ENCODE measurements at regions not wholly inside any gene's neighbourhood (a gene's known extent, or its start where the extent isn't known, plus 50 kb on each side); places are given as distances from the start of the nearest gene placed in this dataset.

DNA sequence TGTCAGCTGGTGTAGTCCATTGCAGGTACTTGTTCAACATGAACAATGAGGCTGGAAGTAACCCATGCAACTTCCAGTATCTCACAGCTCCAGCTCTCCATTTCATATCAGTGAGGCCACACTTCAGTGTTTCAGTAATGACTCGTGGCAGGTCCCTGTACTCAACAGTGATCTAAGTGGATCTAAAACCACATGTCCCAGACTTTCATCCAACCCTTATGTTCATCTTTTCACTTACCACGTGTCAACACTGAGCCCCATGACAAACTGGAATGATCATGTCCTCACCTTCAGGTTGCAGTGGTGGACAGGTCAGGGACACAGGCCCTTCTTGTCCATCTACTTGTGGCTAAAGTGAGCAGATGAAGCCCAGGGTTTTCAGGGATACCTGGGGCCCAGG is 155.0 kb upstream of the GRB10 start:
- Histone ChIP-seq H3K9me3 (ENCODE audit: control insufficient read depth in 4 of 4, insufficient read depth in 3 of 4, low read length in 3 of 4) (peaks cover 0 to 3% (median 0%) of the 10 kb centered on the region in 4 donors), H3K27me3 (ENCODE audit: control insufficient read depth in 3 of 3, insufficient read depth in 3 of 3, low read length in 2 of 3) (no peaks in the 10 kb centered on the region), H3K9ac (ENCODE audit: insufficient read depth in 1 of 2, low read length in 2 of 2) (no peak overlapping the region), H3K27ac (ENCODE audit: low read depth in 1 of 2, low read length in 1 of 2) (no peak overlapping the region), H3K4me3 (no peak overlapping the region), H3K36me3 (ENCODE audit: control insufficient read depth in 4 of 4, insufficient read depth in 4 of 4, low read length in 4 of 4) (no peaks in the 10 kb centered on the region), H3K4me1 (ENCODE audit: control insufficient read depth in 5 of 5, insufficient read depth in 5 of 5, low read length in 5 of 5) (no peaks in the 10 kb centered on the region)
- ATAC-seq (ENCODE audit: insufficient read depth, low FRiP score) = no peak
- no peak for TF ChIP-seq CTCF (IDR thresholded peaks at IDR 0.05; ENCODE audit: control extremely low read depth, extremely low read depth)
- 77 to 86% methylated on average over 2 of the region's 2 CpGs for WGBS, 2 donors
- no peak for DNase-seq

DNA sequence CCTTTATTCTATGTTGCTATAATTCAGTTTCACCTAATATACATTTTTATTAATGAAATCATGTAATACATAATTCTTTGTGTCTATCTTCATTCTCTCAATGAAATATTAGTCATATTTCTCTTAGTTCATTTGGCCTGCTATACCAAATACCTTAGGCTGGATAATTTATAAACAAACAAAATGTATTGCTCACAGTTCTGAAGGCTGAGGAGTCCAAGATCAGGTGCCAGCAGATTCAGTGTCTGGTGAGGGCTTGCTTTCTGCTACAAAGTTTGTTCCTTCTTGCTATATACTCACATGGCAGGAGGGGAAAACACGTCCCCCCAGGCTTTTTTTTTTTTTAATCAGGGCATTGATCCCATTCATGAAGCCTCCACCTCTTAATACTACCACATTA is 143.4 kb upstream of the GRB10 start:
- Histone ChIP-seq H3K27ac (ENCODE audit: low read depth in 1 of 2, low read length in 1 of 2) (no peak overlapping the region), H3K4me3 (no peak overlapping the region), H3K27me3 (ENCODE audit: control insufficient read depth in 3 of 3, insufficient read depth in 3 of 3, low read length in 2 of 3) (peaks cover 0 to 2% (median 0%) of the 10 kb centered on the region in 3 donors), H3K36me3 (ENCODE audit: control insufficient read depth in 4 of 4, insufficient read depth in 4 of 4, low read length in 4 of 4) (no peaks in the 10 kb centered on the region), H3K9me3 (ENCODE audit: control insufficient read depth in 4 of 4, insufficient read depth in 3 of 4, low read length in 3 of 4) (no peaks in the 10 kb centered on the region), H3K9ac (ENCODE audit: insufficient read depth in 1 of 2, low read length in 2 of 2) (no peak overlapping the region), H3K4me1 (ENCODE audit: control insufficient read depth in 5 of 5, insufficient read depth in 5 of 5, low read length in 5 of 5) (no peaks in the 10 kb centered on the region)
- ATAC-seq (ENCODE audit: insufficient read depth, low FRiP score) (no peak), DNase-seq (no peak)
- 63 to 77% methylated on average over 1 of the region's 1 CpG for WGBS, 2 donors
- no peak for TF ChIP-seq CTCF (IDR thresholded peaks at IDR 0.05; ENCODE audit: control extremely low read depth, extremely low read depth)

GRCh38 chr7:50923476-50923875 is 140.8 kb upstream of the GRB10 start:
- no peak for ATAC-seq (ENCODE audit: insufficient read depth, low FRiP score)
- no peak for DNase-seq
- WGBS, 2 donors = 37 to 48% methylated on average over 4 of the region's 4 CpGs
- Histone ChIP-seq H3K27ac (ENCODE audit: low read depth in 1 of 2, low read length in 1 of 2) (no peak overlapping the region), H3K4me3 (no peak overlapping the region), H3K4me1 (ENCODE audit: control insufficient read depth in 5 of 5, insufficient read depth in 5 of 5, low read length in 5 of 5) (peaks cover 0 to 2% (median 0%) of the 10 kb centered on the region in 5 donors), H3K9me3 (ENCODE audit: control insufficient read depth in 4 of 4, insufficient read depth in 3 of 4, low read length in 3 of 4) (no peaks in the 10 kb centered on the region), H3K27me3 (ENCODE audit: control insufficient read depth in 3 of 3, insufficient read depth in 3 of 3, low read length in 2 of 3) (peaks cover 0 to 2% (median 0%) of the 10 kb centered on the region in 3 donors), H3K36me3 (ENCODE audit: control insufficient read depth in 4 of 4, insufficient read depth in 4 of 4, low read length in 4 of 4) (no peaks in the 10 kb centered on the region), H3K9ac (ENCODE audit: insufficient read depth in 1 of 2, low read length in 2 of 2) (no peak overlapping the region)
- TF ChIP-seq CTCF (IDR thresholded peaks at IDR 0.05; ENCODE audit: control extremely low read depth, extremely low read depth) = no peak

DNA sequence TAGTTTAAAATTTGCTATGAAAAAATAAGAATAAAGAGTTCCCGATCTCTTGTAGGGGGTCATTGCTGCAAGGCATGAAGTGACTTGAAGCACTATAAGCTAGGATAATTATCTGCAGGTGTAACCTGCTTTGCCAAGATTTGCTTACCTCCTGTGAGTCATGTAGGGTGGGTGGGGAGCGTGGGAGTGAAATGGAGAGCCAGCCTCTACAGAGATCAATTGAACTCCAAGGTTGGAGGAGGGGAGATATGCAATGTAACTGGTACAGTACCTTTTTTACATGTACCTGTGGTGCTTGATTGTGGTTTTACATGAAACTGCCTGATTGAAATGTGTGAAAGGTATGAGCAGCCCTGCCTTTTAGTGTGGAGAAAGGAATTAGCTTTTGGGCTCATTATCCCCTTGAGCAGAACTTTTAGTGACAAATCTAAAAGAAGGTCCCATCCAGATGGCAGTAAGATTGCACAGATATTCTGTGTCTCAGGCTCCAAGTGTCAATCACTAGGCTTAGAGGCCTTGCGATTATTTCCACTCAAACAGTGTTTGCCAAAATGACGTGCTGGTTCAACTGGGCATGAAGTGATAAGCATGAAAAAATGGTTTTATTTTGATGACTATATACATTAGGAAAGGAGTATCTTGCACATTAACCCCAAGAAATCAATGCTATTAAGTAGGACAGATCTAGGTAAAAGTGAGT is 138.6 kb upstream of the GRB10 start:
- WGBS, 2 donors = 83 to 91% methylated on average over 4 of the region's 4 CpGs
- no peak for DNase-seq
- no peaks in the 10 kb centered on the region for H3K36me3 ChIP-seq (ENCODE audit: control insufficient read depth in 4 of 4, insufficient read depth in 4 of 4, low read length in 4 of 4)
- H3K27me3 ChIP-seq (ENCODE audit: control insufficient read depth in 3 of 3, insufficient read depth in 3 of 3, low read length in 2 of 3) = peaks cover 0 to under 1% (median 0%) of the 10 kb centered on the region in 3 donors
- H3K9ac ChIP-seq (ENCODE audit: insufficient read depth in 1 of 2, low read length in 2 of 2) = no peak overlapping the region
- H3K4me1 ChIP-seq (ENCODE audit: control insufficient read depth in 5 of 5, insufficient read depth in 5 of 5, low read length in 5 of 5) = peaks cover 0 to 2% (median 0%) of the 10 kb centered on the region in 5 donors
- no peaks in the 10 kb centered on the region for H3K9me3 ChIP-seq (ENCODE audit: control insufficient read depth in 4 of 4, insufficient read depth in 3 of 4, low read length in 3 of 4)
- no peak for TF ChIP-seq CTCF (IDR thresholded peaks at IDR 0.05; ENCODE audit: control extremely low read depth, extremely low read depth)
- no peak overlapping the region for H3K4me3 ChIP-seq
- no peak for ATAC-seq (ENCODE audit: insufficient read depth, low FRiP score)
- H3K27ac ChIP-seq (ENCODE audit: low read depth in 1 of 2, low read length in 1 of 2) = no peak overlapping the region
